K562 (cell line): ENCODE measurements at regions not wholly inside any gene's neighbourhood (a gene's known extent, or its start where the extent isn't known, plus 50 kb on each side); places are given as distances from the start of the nearest gene placed in this dataset.

Experiments used
- ATAC-seq: fragments of 200-7000 bp; cut with Tn5 transposase; 3 replicates; pipeline ENCODE4 v1.9.1; 2020; ENCODE audit warnings: moderate library complexity
- BruUV-seq: library from RNA; stranded (reverse); fragments of 400-500 nt; replicated peaks from 2 replicates; lab custom pipeline; 2021; lab: Mats Ljungman, UMichigan
- CTCF ChIA-PET: fragments of 300-600 bp; formaldehyde crosslinking; extraction: SDS; loops from one replicate; lab custom pipeline; 2021; ENCODE audit warnings: low intra/inter-chr PET ratio; lab: Yijun Ruan, JAX
- POLR2A ChIA-PET: fragments of 300-600, 350-650 bp; sonication (Branson Sonifier 250); formaldehyde crosslinking; extraction: SDS; loops from one replicate; lab custom pipeline; 2021; ENCODE audit warnings: antibody characterized with exemption, inconsistent platforms; lab: Yijun Ruan, JAX
- DNase-seq, 4 experiments: peaks; one replicate each; pipeline versions ENCODE4 v3.0.0 to v3.0.0-alpha.2; 2011 to 2018; ENCODE audit warnings: low spot score in 3 of 4, mixed read lengths in 3 of 4; ENCODE audit errors: extremely low read depth in 1 of 4
- FAIRE-seq: peaks from 2 replicates; lab custom pipeline; 2011; peaks lifted over from hg19 to GRCh38; lab: Jason Lieb, UNC
- H2AFZ ChIP-seq: 2 replicates; pipeline ENCODE4 v1.6.0; 2011; ENCODE audit warnings: low read depth, low read length, control low read depth, inconsistent platforms
- H3K27ac ChIP-seq: fragments of 200-600 bp; 3 replicates; pipeline ENCODE4 v1.8.0; 2011; ENCODE audit warnings: low read depth, mild to moderate bottlenecking, control low read depth, inconsistent platforms, low read length, moderate library complexity, mixed read lengths; ENCODE audit errors: extremely low read depth
- H3K27me3 ChIP-seq, 2 experiments: fragments of 300-600 bp in 1 of 2; 2 replicates in 1 of 2; 3 replicates in 1 of 2; pipeline versions ENCODE4 v1.6.0 to v1.8.0; 2011; ENCODE audit warnings: inconsistent platforms in 2 of 2, low read length in 2 of 2, mild to moderate bottlenecking in 1 of 2, mixed read lengths in 1 of 2, moderate library complexity in 1 of 2; ENCODE audit not compliant: control insufficient read depth in 2 of 2, insufficient read depth in 2 of 2
- H3K36me3 ChIP-seq: fragments of 300-600 bp; 3 replicates; pipeline ENCODE4 v1.8.0; 2011; ENCODE audit warnings: mild to moderate bottlenecking, low read length, inconsistent platforms; ENCODE audit not compliant: control insufficient read depth, insufficient read depth
- H3K4me1 ChIP-seq, 2 experiments: fragments of 200-600 bp in 1 of 2; replicated peaks in 1 of 2; 2 replicates in 1 of 2; 3 replicates in 1 of 2; pipeline versions ENCODE4 v1.5.1 to v1.8.0; 2011; ENCODE audit warnings: inconsistent platforms in 2 of 2, low read length in 2 of 2, mild to moderate bottlenecking in 1 of 2, mixed read lengths in 1 of 2, moderate library complexity in 1 of 2; ENCODE audit not compliant: control insufficient read depth in 2 of 2, insufficient read depth in 2 of 2
- H3K4me2 ChIP-seq: 2 replicates; pipeline ENCODE4 v1.6.1; 2011; ENCODE audit warnings: low read length, control low read depth, inconsistent platforms, mixed read lengths; ENCODE audit not compliant: insufficient read depth
- H3K4me3 ChIP-seq: fragments of 200-600 bp; sonication (generic), shearing (Covaris generic); 2 replicates; pipeline ENCODE4 v1.5.1; 2016; ENCODE audit warnings: control low read depth, inconsistent platforms
- H3K79me2 ChIP-seq: fragments of 200-600 bp; 3 replicates; pipeline ENCODE4 v1.8.0; 2011; ENCODE audit warnings: low read length, inconsistent platforms; ENCODE audit not compliant: control insufficient read depth, insufficient read depth
- H3K9ac ChIP-seq, 2 experiments: 2 replicates each; pipeline versions ENCODE4 v1.6.0 to v1.6.1; 2011; ENCODE audit warnings: low read depth in 2 of 2, low read length in 2 of 2, control low read depth in 1 of 2, inconsistent platforms in 1 of 2, mild to moderate bottlenecking in 1 of 2, mixed read lengths in 1 of 2; ENCODE audit not compliant: insufficient read depth in 1 of 2
- H3K9me1 ChIP-seq: one replicate; pipeline ENCODE4 v1.6.0; 2011; ENCODE audit warnings: inconsistent platforms, mild to moderate bottlenecking, low read length, moderate library complexity; ENCODE audit not compliant: control insufficient read depth, insufficient read depth
- H3K9me3 ChIP-seq: replicated peaks from 2 replicates; pipeline ENCODE4 v1.5.1; 2011; ENCODE audit warnings: low read depth, low read length, inconsistent platforms; ENCODE audit not compliant: control insufficient read depth, insufficient read depth
- H4K20me1 ChIP-seq: replicated peaks from 2 replicates; pipeline ENCODE4 v1.6.1; 2011; ENCODE audit warnings: low read length, inconsistent platforms, mixed read lengths; ENCODE audit not compliant: control insufficient read depth, insufficient read depth
- ARID2 ChIP-seq: fragments of 450-650 bp; IDR thresholded peaks from 2 replicates; pipeline ENCODE4 v1.6.1; 2017; ENCODE audit warnings: antibody characterized with exemption, mild to moderate bottlenecking
- CUX1 ChIP-seq: fragments of 200-800 bp; sonication (Bioruptor generic); IDR thresholded peaks from 2 replicates; pipeline ENCODE4 v1.6.1; 2016; ENCODE audit warnings: missing genetic modification characterization, missing compliant biosample characterization
- PTTG1 ChIP-seq: fragments of 450-650 bp; IDR thresholded peaks from 2 replicates; pipeline ENCODE4 v1.6.1; 2016; ENCODE audit warnings: low read depth, mild to moderate bottlenecking, missing genetic modification characterization, missing compliant biosample characterization
- WGBS: fragments of 100-300 bp; shearing (Covaris generic); methylation state at CpG from one replicate; pipeline ENCODE4 v1.1.6; 2016; ENCODE audit warnings: low coverage, mixed read lengths; ENCODE audit not compliant: insufficient coverage; ENCODE audit errors: missing lambda C conversion rate; 5-methylcytosine and 5-hydroxymethylcytosine counted together
- in situ Hi-C: fragments of 300-500 bp; cut with MboI; formaldehyde crosslinking; loops from 4 replicates; pipeline ENCODE4 v1.15.0; 2018; ENCODE audit warnings: inconsistent platforms, mixed read lengths
- intact Hi-C: fragments of 100-400 bp; cut with micrococcal nuclease; formaldehyde crosslinking; loops from 2 replicates; pipeline ENCODE4 v1.14.2; 2022
- TF ChIP-seq, protein P1 (sequence below): fragments of 450-650 bp; formaldehyde crosslinking; IDR thresholded peaks from 2 replicates; pipeline ENCODE4 v1.4.0; 2020; ENCODE audit warnings: mild to moderate bottlenecking, moderate library complexity
- TF ChIP-seq, protein P2 (sequence below): fragments of 450-650 bp; IDR thresholded peaks from 2 replicates; pipeline ENCODE4 v1.6.1; 2018; ENCODE audit not compliant: partially characterized antibody

DNA sequence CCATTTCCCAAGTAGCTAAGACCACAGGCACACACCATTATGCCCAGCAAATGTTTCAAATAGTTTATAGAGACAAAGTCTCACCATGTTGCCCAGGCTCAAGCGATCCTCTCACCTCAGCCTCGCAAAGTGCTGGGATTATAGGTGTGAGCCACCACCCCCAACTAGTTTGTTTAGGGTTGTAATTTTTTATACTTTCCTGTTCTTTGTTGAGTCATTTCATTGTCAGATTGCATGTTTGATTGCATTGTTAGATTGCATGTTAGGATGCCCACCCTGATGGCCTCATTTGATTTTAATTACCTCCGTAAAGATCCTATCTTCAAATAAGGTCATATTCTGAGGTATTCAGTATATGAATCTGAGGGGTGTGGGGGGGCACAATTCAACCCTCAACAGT, 73.3 kb upstream of the SASH1 start:
- ATAC-seq (no peak), DNase-seq (no peak), FAIRE-seq (no peak)
- Histone ChIP-seq H3K27ac (no peak overlapping the region), H3K79me2 (no peaks in the 10 kb centered on the region), H3K4me3 (no peak overlapping the region), H3K9ac (no peak overlapping the region), H3K4me2 (no peak overlapping the region), H4K20me1 (no peaks in the 10 kb centered on the region), H3K9me1 (no peaks in the 10 kb centered on the region), H3K4me1 (no peaks in the 10 kb centered on the region), H3K27me3 (peaks cover 0 to 7% of the 10 kb centered on the region in 2 experiments; a peak in 2 of 5 replicates), H2AFZ (no peak overlapping the region), H3K36me3 (no peaks in the 10 kb centered on the region), H3K9me3 (no peaks in the 10 kb centered on the region)
- no peak for TF ChIP-seq CUX1 (CRISPR knock-in tag)
- TF ChIP-seq, protein P1, sequence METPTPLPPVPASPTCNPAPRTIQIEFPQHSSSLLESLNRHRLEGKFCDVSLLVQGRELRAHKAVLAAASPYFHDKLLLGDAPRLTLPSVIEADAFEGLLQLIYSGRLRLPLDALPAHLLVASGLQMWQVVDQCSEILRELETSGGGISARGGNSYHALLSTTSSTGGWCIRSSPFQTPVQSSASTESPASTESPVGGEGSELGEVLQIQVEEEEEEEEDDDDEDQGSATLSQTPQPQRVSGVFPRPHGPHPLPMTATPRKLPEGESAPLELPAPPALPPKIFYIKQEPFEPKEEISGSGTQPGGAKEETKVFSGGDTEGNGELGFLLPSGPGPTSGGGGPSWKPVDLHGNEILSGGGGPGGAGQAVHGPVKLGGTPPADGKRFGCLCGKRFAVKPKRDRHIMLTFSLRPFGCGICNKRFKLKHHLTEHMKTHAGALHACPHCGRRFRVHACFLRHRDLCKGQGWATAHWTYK (CRISPR knock-in tag), result no peak
- no peak for TF ChIP-seq ARID2
- TF ChIP-seq, protein P2, sequence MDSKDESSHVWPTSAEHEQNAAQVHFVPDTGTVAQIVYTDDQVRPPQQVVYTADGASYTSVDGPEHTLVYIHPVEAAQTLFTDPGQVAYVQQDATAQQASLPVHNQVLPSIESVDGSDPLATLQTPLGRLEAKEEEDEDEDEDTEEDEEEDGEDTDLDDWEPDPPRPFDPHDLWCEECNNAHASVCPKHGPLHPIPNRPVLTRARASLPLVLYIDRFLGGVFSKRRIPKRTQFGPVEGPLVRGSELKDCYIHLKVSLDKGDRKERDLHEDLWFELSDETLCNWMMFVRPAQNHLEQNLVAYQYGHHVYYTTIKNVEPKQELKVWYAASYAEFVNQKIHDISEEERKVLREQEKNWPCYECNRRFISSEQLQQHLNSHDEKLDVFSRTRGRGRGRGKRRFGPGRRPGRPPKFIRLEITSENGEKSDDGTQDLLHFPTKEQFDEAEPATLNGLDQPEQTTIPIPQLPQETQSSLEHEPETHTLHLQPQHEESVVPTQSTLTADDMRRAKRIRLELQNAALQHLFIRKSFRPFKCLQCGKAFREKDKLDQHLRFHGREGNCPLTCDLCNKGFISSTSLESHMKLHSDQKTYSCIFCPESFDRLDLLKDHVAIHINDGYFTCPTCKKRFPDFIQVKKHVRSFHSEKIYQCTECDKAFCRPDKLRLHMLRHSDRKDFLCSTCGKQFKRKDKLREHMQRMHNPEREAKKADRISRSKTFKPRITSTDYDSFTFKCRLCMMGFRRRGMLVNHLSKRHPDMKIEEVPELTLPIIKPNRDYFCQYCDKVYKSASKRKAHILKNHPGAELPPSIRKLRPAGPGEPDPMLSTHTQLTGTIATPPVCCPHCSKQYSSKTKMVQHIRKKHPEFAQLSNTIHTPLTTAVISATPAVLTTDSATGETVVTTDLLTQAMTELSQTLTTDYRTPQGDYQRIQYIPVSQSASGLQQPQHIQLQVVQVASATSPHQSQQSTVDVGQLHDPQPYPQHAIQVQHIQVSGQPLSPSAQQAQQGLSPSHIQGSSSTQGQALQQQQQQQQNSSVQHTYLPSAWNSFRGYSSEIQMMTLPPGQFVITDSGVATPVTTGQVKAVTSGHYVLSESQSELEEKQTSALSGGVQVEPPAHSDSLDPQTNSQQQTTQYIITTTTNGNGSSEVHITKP, result no peak
- TF ChIP-seq PTTG1, result no peak
- BruUV-seq, result no TSS peak
- 3% methylated on average over 3 of the region's 3 CpGs for WGBS
- POLR2A ChIA-PET, result interaction anchor here (0.5 kb wide), 1 partner anchor 1142 kb away, joined by 3 read pairs; no protein-coding TSS in a partner anchor
- in situ Hi-C loops (no loop called here), intact Hi-C loops (no loop called here)
- CTCF ChIA-PET, result no interaction called here
